ENCODE measurements at regions not wholly inside any gene's neighbourhood (a gene's known extent, or its start where the extent isn't known, plus 50 kb on each side); places are given as distances from the start of the nearest gene placed in this dataset.

DNA sequence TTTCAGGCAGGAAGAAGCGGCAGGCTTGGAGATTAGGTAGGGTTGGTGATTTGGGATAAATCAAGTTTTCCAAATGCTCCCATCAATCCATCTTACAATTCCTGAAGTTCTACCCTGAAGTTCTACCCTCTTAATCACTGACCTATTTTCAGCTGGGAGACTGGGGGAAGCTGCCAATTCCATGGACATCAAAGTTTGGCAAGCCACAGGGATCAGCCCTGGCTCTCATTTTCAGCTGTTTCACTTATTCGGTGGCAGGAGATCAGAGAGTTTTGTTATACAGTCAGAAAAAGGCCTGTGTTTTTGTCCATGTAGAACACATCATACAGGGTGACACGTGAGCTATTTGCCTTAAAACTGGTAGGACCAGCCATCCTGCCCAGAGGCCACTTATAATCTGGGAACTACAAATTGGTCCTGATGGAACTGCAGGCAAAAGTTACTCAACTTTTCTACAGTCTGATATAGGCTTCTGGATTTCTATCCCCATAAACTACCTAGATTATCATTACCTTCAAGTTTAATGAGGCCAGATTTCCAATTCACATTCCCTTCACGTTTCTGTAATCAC is 112.9 kb upstream of the ZNF746 start:
- Histone ChIP-seq H2AFZ (ENCODE audit: low read depth, low read length) (no peak overlapping the region), H3K27ac (ENCODE audit: low read length) (no peak overlapping the region), H3K4me1 (ENCODE audit: insufficient read depth, low read length) (no peaks in the 10 kb centered on the region), H3K4me3 (ENCODE audit: low read depth in 1 of 2, low read length in 2 of 2) (no peak overlapping the region), H3K9me3 (ENCODE audit: insufficient read depth, low read length, severe bottlenecking) (no peaks in the 10 kb centered on the region), H3K27me3 (ENCODE audit: insufficient read depth, low read length, poor library complexity) (no peaks in the 10 kb centered on the region), H3K79me2 (ENCODE audit: insufficient read depth, low read length) (0 out of 2 replicates have a peak, but pooled peaks cover 2% of the 10 kb centered on the region), H3K36me3 (ENCODE audit: insufficient read depth, low read length) (peaks cover 96% of the 10 kb centered on the region), H3K9ac (ENCODE audit: low read depth, low read length) (no peak overlapping the region), H3K4me2 (ENCODE audit: insufficient read depth, low read length) (no peak overlapping the region), H4K20me1 (ENCODE audit: insufficient read depth, low read length) (peaks cover 11% of the 10 kb centered on the region; the same call in 1 of the 2 replicates)
- DNase-seq (no peak), ATAC-seq (ENCODE audit: insufficient read depth, low read depth) (no peak)
- TF ChIP-seq EZH2 (IDR thresholded peaks at IDR 0.05; ENCODE audit: borderline replicate concordance, low read depth, low read length, severe bottlenecking) = no peak
- TF ChIP-seq, protein P1, sequence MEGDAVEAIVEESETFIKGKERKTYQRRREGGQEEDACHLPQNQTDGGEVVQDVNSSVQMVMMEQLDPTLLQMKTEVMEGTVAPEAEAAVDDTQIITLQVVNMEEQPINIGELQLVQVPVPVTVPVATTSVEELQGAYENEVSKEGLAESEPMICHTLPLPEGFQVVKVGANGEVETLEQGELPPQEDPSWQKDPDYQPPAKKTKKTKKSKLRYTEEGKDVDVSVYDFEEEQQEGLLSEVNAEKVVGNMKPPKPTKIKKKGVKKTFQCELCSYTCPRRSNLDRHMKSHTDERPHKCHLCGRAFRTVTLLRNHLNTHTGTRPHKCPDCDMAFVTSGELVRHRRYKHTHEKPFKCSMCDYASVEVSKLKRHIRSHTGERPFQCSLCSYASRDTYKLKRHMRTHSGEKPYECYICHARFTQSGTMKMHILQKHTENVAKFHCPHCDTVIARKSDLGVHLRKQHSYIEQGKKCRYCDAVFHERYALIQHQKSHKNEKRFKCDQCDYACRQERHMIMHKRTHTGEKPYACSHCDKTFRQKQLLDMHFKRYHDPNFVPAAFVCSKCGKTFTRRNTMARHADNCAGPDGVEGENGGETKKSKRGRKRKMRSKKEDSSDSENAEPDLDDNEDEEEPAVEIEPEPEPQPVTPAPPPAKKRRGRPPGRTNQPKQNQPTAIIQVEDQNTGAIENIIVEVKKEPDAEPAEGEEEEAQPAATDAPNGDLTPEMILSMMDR (IDR thresholded peaks at IDR 0.05; ENCODE audit: borderline replicate concordance, extremely low read depth, low read length, poor library complexity, severe bottlenecking) = no peak

DNA sequence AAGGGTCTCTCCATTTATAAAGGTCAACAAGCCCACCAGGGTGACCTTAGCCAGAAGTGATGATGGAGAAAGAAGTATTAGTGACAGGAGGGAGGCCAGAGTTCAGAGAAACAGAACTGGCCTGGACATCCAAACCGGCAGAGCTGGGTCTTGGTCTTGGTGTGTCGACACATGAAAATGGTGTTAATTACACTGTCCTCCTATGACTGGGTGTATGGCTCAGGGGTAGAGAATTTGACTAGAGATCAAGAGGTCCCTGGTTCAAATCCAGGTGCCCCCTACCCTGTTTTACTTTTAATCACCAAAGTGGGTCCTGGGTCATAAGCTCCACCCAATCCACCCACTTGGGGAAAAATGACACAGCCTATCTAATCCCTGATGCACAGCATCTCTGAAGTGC is 110.6 kb upstream of the ZNF746 start:
- peaks cover 92% of the 10 kb centered on the region for H3K36me3 ChIP-seq (ENCODE audit: insufficient read depth, low read length)
- no peaks in the 10 kb centered on the region for H3K4me1 ChIP-seq (ENCODE audit: insufficient read depth, low read length)

GRCh38 chr7:149607683-149608082 is 110.1 kb upstream of the ZNF746 start:
- no peak overlapping the region for H3K27ac ChIP-seq (ENCODE audit: low read length)
- DNase-seq = no peak
- H3K4me3 ChIP-seq (ENCODE audit: low read depth in 1 of 2, low read length in 2 of 2) = no peak overlapping the region
- H4K20me1 ChIP-seq (ENCODE audit: insufficient read depth, low read length) = peaks cover 25% of the 10 kb centered on the region; the same call in 1 of the 2 replicates
- peaks cover 8% of the 10 kb centered on the region; the same call in 1 of the 2 replicates for H3K79me2 ChIP-seq (ENCODE audit: insufficient read depth, low read length)
- H3K9me3 ChIP-seq (ENCODE audit: insufficient read depth, low read length, severe bottlenecking) = no peaks in the 10 kb centered on the region
- H2AFZ ChIP-seq (ENCODE audit: low read depth, low read length) = no peak overlapping the region
- TF ChIP-seq EZH2 (IDR thresholded peaks at IDR 0.05; ENCODE audit: borderline replicate concordance, low read depth, low read length, severe bottlenecking) = no peak
- H3K27me3 ChIP-seq (ENCODE audit: insufficient read depth, low read length, poor library complexity) = no peaks in the 10 kb centered on the region
- H3K9ac ChIP-seq (ENCODE audit: low read depth, low read length) = no peak overlapping the region
- H3K36me3 ChIP-seq (ENCODE audit: insufficient read depth, low read length) = peaks cover 92% of the 10 kb centered on the region
- no peaks in the 10 kb centered on the region for H3K4me1 ChIP-seq (ENCODE audit: insufficient read depth, low read length)
- ATAC-seq (ENCODE audit: insufficient read depth, low read depth) = no peak
- H3K4me2 ChIP-seq (ENCODE audit: insufficient read depth, low read length) = no peak overlapping the region

More for the DNA sequence above, 110.6 kb upstream of the ZNF746 start:
- DNase-seq = no peak
- no peaks in the 10 kb centered on the region for H3K27me3 ChIP-seq (ENCODE audit: insufficient read depth, low read length, poor library complexity)
- no peak for TF ChIP-seq EZH2 (IDR thresholded peaks at IDR 0.05; ENCODE audit: borderline replicate concordance, low read depth, low read length, severe bottlenecking)
- TF ChIP-seq, protein P1 (IDR thresholded peaks at IDR 0.05; ENCODE audit: borderline replicate concordance, extremely low read depth, low read length, poor library complexity, severe bottlenecking) = no peak
- H3K9ac ChIP-seq (ENCODE audit: low read depth, low read length) = no peak overlapping the region
- H3K4me3 ChIP-seq (ENCODE audit: low read depth in 1 of 2, low read length in 2 of 2) = no peak overlapping the region
- H2AFZ ChIP-seq (ENCODE audit: low read depth, low read length) = no peak overlapping the region
- no peak overlapping the region for H3K27ac ChIP-seq (ENCODE audit: low read length)
- H4K20me1 ChIP-seq (ENCODE audit: insufficient read depth, low read length) = peaks cover 21% of the 10 kb centered on the region; the same call in 1 of the 2 replicates
- peaks cover 8% of the 10 kb centered on the region; the same call in 1 of the 2 replicates for H3K79me2 ChIP-seq (ENCODE audit: insufficient read depth, low read length)
- no peaks in the 10 kb centered on the region for H3K9me3 ChIP-seq (ENCODE audit: insufficient read depth, low read length, severe bottlenecking)
- no peak overlapping the region for H3K4me2 ChIP-seq (ENCODE audit: insufficient read depth, low read length)
- ATAC-seq (ENCODE audit: insufficient read depth, low read depth) = no peak

GRCh38 chr7:149606826-149607225 is 109.2 kb upstream of the ZNF746 start:
- Histone ChIP-seq H3K4me2 (ENCODE audit: insufficient read depth, low read length) (no peak overlapping the region), H2AFZ (ENCODE audit: low read depth, low read length) (no peak overlapping the region), H4K20me1 (ENCODE audit: insufficient read depth, low read length) (peaks cover 30% of the 10 kb centered on the region), H3K36me3 (ENCODE audit: insufficient read depth, low read length) (peaks cover 92% of the 10 kb centered on the region), H3K27ac (ENCODE audit: low read length) (no peak overlapping the region), H3K79me2 (ENCODE audit: insufficient read depth, low read length) (peaks cover 8% of the 10 kb centered on the region; the same call in 1 of the 2 replicates), H3K27me3 (ENCODE audit: insufficient read depth, low read length, poor library complexity) (no peaks in the 10 kb centered on the region), H3K4me3 (ENCODE audit: low read depth in 1 of 2, low read length in 2 of 2) (no peak overlapping the region), H3K9ac (ENCODE audit: low read depth, low read length) (no peak overlapping the region), H3K4me1 (ENCODE audit: insufficient read depth, low read length) (peaks cover 7% of the 10 kb centered on the region), H3K9me3 (ENCODE audit: insufficient read depth, low read length, severe bottlenecking) (no peaks in the 10 kb centered on the region)
- TF ChIP-seq EZH2 (IDR thresholded peaks at IDR 0.05; ENCODE audit: borderline replicate concordance, low read depth, low read length, severe bottlenecking) = no peak
- TF ChIP-seq, protein P1 (IDR thresholded peaks at IDR 0.05; ENCODE audit: borderline replicate concordance, extremely low read depth, low read length, poor library complexity, severe bottlenecking) = no peak
- ATAC-seq (ENCODE audit: insufficient read depth, low read depth) = no peak
- no peak for DNase-seq

Data from DND-41 (cell line).